B cell (primary cell): ENCODE measurements at regions not wholly inside any gene's neighbourhood (a gene's known extent, or its start where the extent isn't known, plus 50 kb on each side); places are given as distances from the start of the nearest gene placed in this dataset.

Experiments
- CTCF ChIP-seq: fragments of 200-600 bp; IDR thresholded peaks from one replicate; pipeline ENCODE4 v1.8.0; 2022; ENCODE audit warnings: antibody characterized with exemption, mild to moderate bottlenecking
- EZH2 ChIP-seq: IDR thresholded peaks from 2 replicates; pipeline ENCODE4 v1.6.1; 2012; ENCODE audit warnings: borderline replicate concordance, low read depth, mild to moderate bottlenecking, moderate library complexity, low read length; ENCODE audit not compliant: insufficient read depth, poor library complexity, severe bottlenecking

- TF ChIP-seq CTCF = no peak
- no peak for TF ChIP-seq EZH2
Observed at GRCh38 chr9:100884518-100884917, 144.0 kb upstream of the PLPPR1 start.
